ENCODE measurements at regions not wholly inside any gene's neighbourhood (a gene's known extent, or its start where the extent isn't known, plus 50 kb on each side); places are given as distances from the start of the nearest gene placed in this dataset.

DNA sequence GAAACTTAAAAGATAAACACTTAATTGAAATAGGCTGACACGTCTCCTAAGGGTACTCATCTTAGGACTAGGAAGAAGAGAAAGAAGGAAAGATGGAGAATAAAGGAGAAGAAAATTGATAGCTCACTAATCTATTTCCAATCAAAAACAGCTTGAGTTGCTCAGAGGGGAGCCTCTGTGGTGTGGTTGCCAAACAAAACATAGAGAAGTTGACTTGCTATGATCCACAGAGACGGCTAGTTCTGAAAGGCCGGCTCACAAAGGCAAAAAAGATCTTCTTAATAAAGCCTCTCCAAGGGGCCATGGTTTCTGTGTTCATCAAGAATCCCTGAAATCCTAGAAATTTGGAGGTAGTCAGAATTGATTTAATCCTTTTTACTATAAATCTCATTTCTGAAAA, 644.1 kb downstream of the LMO4 start:
- TF ChIP-seq, protein P1, sequence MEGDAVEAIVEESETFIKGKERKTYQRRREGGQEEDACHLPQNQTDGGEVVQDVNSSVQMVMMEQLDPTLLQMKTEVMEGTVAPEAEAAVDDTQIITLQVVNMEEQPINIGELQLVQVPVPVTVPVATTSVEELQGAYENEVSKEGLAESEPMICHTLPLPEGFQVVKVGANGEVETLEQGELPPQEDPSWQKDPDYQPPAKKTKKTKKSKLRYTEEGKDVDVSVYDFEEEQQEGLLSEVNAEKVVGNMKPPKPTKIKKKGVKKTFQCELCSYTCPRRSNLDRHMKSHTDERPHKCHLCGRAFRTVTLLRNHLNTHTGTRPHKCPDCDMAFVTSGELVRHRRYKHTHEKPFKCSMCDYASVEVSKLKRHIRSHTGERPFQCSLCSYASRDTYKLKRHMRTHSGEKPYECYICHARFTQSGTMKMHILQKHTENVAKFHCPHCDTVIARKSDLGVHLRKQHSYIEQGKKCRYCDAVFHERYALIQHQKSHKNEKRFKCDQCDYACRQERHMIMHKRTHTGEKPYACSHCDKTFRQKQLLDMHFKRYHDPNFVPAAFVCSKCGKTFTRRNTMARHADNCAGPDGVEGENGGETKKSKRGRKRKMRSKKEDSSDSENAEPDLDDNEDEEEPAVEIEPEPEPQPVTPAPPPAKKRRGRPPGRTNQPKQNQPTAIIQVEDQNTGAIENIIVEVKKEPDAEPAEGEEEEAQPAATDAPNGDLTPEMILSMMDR (IDR thresholded peaks at IDR 0.05; ENCODE audit: low read length): no peak
- no peak for TF ChIP-seq EZH2 (IDR thresholded peaks at IDR 0.05; ENCODE audit: borderline replicate concordance, low read length)

All from OCI-LY1 (cell line).